DMS53 (cell line): ENCODE measurements at regions not wholly inside any gene's neighbourhood (a gene's known extent, or its start where the extent isn't known, plus 50 kb on each side); places are given as distances from the start of the nearest gene placed in this dataset.

Experiments used
- DNase-seq: peaks from one replicate; lab custom pipeline; 2025; lab: John Stamatoyannopoulos, UW

DNA sequence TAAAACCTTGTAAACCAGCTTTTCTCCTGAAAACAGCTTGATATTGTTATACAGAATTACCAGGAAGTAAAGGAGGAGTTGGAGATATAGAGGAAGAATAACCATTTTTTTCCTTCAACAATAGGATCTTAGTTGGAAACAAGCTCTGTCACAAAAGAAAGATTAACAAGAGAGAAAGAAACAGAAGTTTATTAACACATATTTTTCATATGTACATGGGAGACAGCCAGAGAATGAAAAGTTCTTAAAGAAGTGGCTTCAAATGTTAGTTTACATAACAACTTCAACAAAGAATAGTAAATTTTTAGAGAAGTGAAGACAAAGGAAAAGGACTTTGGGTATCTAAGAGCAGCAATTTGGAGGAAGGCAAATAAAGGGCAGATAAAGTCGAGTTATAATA is 94.9 kb upstream of the ANKRD50 start:
- DNase-seq: no peak

DNA sequence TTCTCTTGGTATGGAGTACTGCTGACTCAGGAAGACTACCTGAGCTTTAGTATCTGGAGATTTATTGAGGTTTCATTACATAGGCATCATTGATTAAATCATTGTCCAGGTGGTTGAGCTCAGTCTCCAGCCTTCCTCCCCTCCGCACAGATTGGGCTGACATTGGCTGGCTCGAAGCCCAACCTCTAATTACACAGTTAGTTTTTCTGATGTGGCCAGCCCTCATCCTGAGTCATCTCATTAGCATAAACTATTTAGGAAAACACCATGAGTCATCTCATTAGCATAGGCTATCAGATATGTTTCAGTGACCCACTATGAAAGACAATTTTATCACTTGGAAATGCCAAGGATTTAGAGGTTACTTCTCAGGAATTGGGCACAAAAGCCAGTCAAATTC is 93.9 kb upstream of the ANKRD50 start:
- DNase-seq: peak; percentile 6

DNA sequence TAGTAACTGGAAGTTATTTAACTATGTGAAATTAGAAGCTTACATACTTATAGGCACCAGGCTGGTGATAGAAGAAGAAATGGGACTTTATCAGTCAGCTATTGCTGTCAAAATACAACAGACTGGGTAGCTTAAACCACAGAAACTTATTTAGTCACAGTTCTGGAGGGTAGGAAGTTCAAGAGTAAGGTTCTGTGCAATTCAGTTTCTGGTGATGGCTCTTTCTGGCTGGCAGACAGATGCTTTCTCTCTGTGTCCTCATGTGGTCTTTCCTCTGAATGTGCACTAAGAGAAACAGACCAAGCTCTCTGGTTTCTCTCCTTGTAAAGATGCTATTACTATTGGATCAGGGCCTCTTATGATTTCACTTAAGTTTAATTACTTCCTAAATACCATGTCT is 92.1 kb upstream of the ANKRD50 start:
- DNase-seq: no peak

DNA sequence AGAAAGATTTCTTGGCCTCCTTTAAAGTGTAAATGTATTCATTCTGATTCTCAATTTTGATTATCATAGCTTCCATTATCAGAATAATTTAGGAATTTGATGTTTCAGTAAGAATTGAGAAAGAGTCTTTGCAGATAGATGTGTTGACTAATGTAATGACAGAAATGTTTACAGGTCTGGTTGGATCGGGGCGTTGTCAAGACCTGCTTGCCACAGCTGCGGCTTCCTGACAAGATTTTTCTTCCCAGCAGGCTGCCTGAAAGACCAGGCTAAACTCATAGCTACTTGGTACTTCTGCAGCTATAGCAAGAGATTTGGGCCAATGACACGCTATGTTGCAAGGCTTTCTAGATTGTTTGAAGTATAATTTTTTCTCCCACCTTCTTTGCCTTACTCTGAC is 91.5 kb upstream of the ANKRD50 start:
- no peak for DNase-seq

DNA sequence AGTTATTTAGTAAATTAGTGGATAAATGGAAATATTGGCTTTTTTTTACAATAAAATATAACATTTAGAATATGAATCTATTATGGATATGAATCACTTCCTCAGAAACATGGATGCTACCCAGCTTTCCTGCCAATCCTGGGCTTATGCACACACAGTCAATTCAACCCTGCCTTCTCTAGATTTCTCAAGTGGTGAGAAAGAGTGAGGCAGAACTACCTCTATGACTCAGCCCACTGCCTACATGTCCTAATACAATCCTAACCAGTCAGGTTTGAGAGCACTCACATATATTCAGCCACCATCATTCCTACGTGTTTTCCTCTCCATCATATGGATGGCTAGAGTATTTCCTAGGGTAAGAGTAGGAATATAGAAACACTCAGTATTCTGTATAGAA is 91.1 kb upstream of the ANKRD50 start:
- peak; percentile 65 for DNase-seq

GRCh38 chr4:124803026-124803425 is 90.5 kb upstream of the ANKRD50 start:
- no peak for DNase-seq

GRCh38 chr4:124797223-124797622 is 84.7 kb upstream of the ANKRD50 start:
- DNase-seq: no peak

- no peak for DNase-seq
These were observed 77.9 kb upstream of the ANKRD50 start for GRCh38 chr4:124790471-124790870.

- no peak for DNase-seq
These were observed 74.1 kb upstream of the ANKRD50 start for GRCh38 chr4:124786634-124787033.

- peak; percentile 2 for DNase-seq
These were observed 73.1 kb upstream of the ANKRD50 start for GRCh38 chr4:124785645-124786044.

DNA sequence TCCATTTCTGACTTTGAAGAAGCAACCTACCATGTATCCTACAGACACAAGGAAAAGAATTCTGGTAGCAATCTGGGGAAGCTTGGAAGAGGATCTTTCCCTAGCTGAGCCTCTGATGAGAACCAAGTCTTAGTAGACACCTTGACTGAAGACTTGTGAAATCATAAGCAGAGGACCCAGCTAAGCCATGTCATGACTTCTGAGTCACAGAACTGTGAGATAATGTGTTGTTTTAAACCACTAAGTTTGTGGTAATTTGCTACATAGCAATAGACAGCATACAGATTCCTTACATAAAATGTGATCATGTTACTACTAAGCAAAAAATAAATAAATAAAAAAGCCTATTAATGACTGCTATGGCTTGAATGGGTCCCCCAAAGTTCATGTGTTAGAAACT is 71.3 kb upstream of the ANKRD50 start:
- no peak for DNase-seq

- DNase-seq: no peak
These were observed 64.5 kb upstream of the ANKRD50 start for GRCh38 chr4:124777007-124777406.

- DNase-seq: no peak
These were observed 56.2 kb upstream of the ANKRD50 start for GRCh38 chr4:124768596-124769365.

DNA sequence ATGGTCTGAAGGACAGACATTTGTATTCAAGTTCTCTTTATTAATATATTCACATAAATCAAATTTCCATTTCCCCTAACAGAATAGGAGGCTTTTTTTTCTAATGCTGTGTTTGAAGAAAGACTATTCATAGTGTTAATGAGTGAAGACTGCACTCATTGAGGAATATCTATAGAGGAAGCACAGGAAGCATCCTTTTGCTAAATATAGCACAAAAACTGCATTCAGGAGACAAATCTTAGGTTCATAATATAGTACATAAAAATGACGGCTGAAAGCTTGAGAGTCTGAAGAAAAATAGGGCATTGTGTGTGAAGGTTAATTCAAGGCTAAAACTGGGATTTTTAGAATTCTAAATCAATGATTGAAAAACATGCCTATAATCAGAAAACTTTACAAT is 50.4 kb upstream of the ANKRD50 start:
- DNase-seq: no peak
